Spinal cord (tissue), 9 donors: ENCODE measurements at regions not wholly inside any gene's neighbourhood (a gene's known extent, or its start where the extent isn't known, plus 50 kb on each side); places are given as distances from the start of the nearest gene placed in this dataset.
"Not testable (repeated sequence)": the region's sequence is repeated elsewhere in the genome, so short reads cannot be mapped to it uniquely, and the experiment has no call there.

ENCODE experiments used
- DNase-seq, 6 donors: peaks; one replicate each; pipeline versions ENCODE4 v3.0.0 to v3.0.0-alpha.2; 2013 to 2015; ENCODE audit warnings: low spot score in 6 of 6, low read depth in 4 of 6
- H3K27ac ChIP-seq: one replicate; pipeline ENCODE4 v1.5.1; 2013; ENCODE audit warnings: low read depth, low read length, control low read depth
- H3K27me3 ChIP-seq: one replicate; pipeline ENCODE4 v1.6.1; 2013; ENCODE audit warnings: low read length; ENCODE audit not compliant: control insufficient read depth, insufficient read depth
- H3K36me3 ChIP-seq: one replicate; pipeline ENCODE4 v1.6.1; 2013; ENCODE audit warnings: low read length; ENCODE audit not compliant: control insufficient read depth, insufficient read depth
- H3K4me1 ChIP-seq: one replicate; pipeline ENCODE4 v1.6.1; 2013; ENCODE audit warnings: low read length; ENCODE audit not compliant: control insufficient read depth, insufficient read depth
- H3K4me3 ChIP-seq: one replicate; pipeline ENCODE4 v1.5.1; 2013; ENCODE audit warnings: low read depth, low read length, control low read depth
- H3K9me3 ChIP-seq: one replicate; pipeline ENCODE4 v1.6.1; 2013; ENCODE audit warnings: low read length; ENCODE audit not compliant: control insufficient read depth, insufficient read depth
- WGBS: methylation state at CpG from one replicate; pipeline ENCODE4 v1.1.5; 2013; ENCODE audit warnings: missing lambda C conversion rate; ENCODE audit not compliant: insufficient coverage; 5-methylcytosine and 5-hydroxymethylcytosine counted together
- donor health status: healthy.

- no peaks in the 10 kb centered on the region for H3K27me3 ChIP-seq
- no peak overlapping the region for H3K27ac ChIP-seq
- no peaks in the 10 kb centered on the region for H3K36me3 ChIP-seq
- H3K4me3 ChIP-seq, result no peak overlapping the region
- 50% methylated on average over 4 of the region's 5 CpGs for WGBS
- peaks cover 2% of the 10 kb centered on the region for H3K4me1 ChIP-seq
- no peaks in the 10 kb centered on the region for H3K9me3 ChIP-seq
- DNase-seq, result no peak
Measured at GRCh38 chr6:134589512-134589911, 271.6 kb upstream of the SGK1 start.

GRCh38 chr6:134588267-134588666 is 270.4 kb upstream of the SGK1 start:
- H3K4me1 ChIP-seq, result peaks cover 2% of the 10 kb centered on the region
- WGBS, result no CpG with 5 or more reads among the region's 2 CpGs
- no peak for DNase-seq
- no peak overlapping the region for H3K27ac ChIP-seq
- no peaks in the 10 kb centered on the region for H3K9me3 ChIP-seq
- H3K36me3 ChIP-seq, result no peaks in the 10 kb centered on the region
- no peak overlapping the region for H3K4me3 ChIP-seq
- no peaks in the 10 kb centered on the region for H3K27me3 ChIP-seq

- Histone ChIP-seq H3K4me1 (no peaks in the 10 kb centered on the region), H3K9me3 (no peaks in the 10 kb centered on the region), H3K4me3 (no peak overlapping the region), H3K27ac (no peak overlapping the region), H3K36me3 (no peaks in the 10 kb centered on the region), H3K27me3 (no peaks in the 10 kb centered on the region)
- no peak for DNase-seq
- WGBS, result 69% methylated on average over 5 of the region's 8 CpGs
Measured at GRCh38 chr6:134585517-134585873, 267.6 kb upstream of the SGK1 start.

- Histone ChIP-seq H3K27ac (no peak overlapping the region), H3K9me3 (no peaks in the 10 kb centered on the region), H3K4me1 (no peaks in the 10 kb centered on the region), H3K36me3 (no peaks in the 10 kb centered on the region), H3K4me3 (no peak overlapping the region), H3K27me3 (no peaks in the 10 kb centered on the region)
- 59% methylated on average over 1 of the region's 2 CpGs for WGBS
- peak in 1 of 6 donors; percentile 21 for DNase-seq
Measured at GRCh38 chr6:134584847-134585516, 267.1 kb upstream of the SGK1 start.

- H3K9me3 ChIP-seq, result no peaks in the 10 kb centered on the region
- no peaks in the 10 kb centered on the region for H3K4me1 ChIP-seq
- no peak for DNase-seq
- H3K4me3 ChIP-seq, result no peak overlapping the region
- no peak overlapping the region for H3K27ac ChIP-seq
- H3K27me3 ChIP-seq, result no peaks in the 10 kb centered on the region
- H3K36me3 ChIP-seq, result no peaks in the 10 kb centered on the region
Measured at GRCh38 chr6:134577998-134578397, 260.1 kb upstream of the SGK1 start.

- Histone ChIP-seq H3K4me3 (no peak overlapping the region), H3K4me1 (no peaks in the 10 kb centered on the region), H3K9me3 (no peaks in the 10 kb centered on the region), H3K36me3 (no peaks in the 10 kb centered on the region), H3K27ac (no peak overlapping the region), H3K27me3 (no peaks in the 10 kb centered on the region)
- no peak for DNase-seq
- WGBS, result 0% methylated on average over 1 of the region's 1 CpG
Measured at GRCh38 chr6:134575221-134575620, 257.3 kb upstream of the SGK1 start.

GRCh38 chr6:134574491-134574890 is 256.6 kb upstream of the SGK1 start:
- 100% methylated on average over 4 of the region's 5 CpGs for WGBS
- no peak for DNase-seq
- H3K4me3 ChIP-seq, result no peak overlapping the region

GRCh38 chr6:134569996-134570395 is 252.1 kb upstream of the SGK1 start:
- H3K36me3 ChIP-seq, result not testable (repeated sequence)

More at GRCh38 chr6:134574491-134574890, 256.6 kb upstream of the SGK1 start:
- H3K27me3 ChIP-seq, result no peaks in the 10 kb centered on the region
- no peaks in the 10 kb centered on the region for H3K9me3 ChIP-seq
- no peak overlapping the region for H3K27ac ChIP-seq
- no peaks in the 10 kb centered on the region for H3K36me3 ChIP-seq
- no peaks in the 10 kb centered on the region for H3K4me1 ChIP-seq

GRCh38 chr6:134564705-134565104 is 246.8 kb upstream of the SGK1 start:
- Histone ChIP-seq H3K36me3 (no peaks in the 10 kb centered on the region), H3K27ac (no peak overlapping the region), H3K4me1 (no peaks in the 10 kb centered on the region), H3K4me3 (no peak overlapping the region), H3K27me3 (no peaks in the 10 kb centered on the region), H3K9me3 (no peaks in the 10 kb centered on the region)
- peak; percentile 9 to 70 (median 30) for DNase-seq
- WGBS, result 60% methylated on average over 3 of the region's 5 CpGs

More at GRCh38 chr6:134569996-134570395, 252.1 kb upstream of the SGK1 start:
- not testable (repeated sequence) for H3K4me1 ChIP-seq, H3K27me3 ChIP-seq, H3K27ac ChIP-seq, DNase-seq, H3K4me3 ChIP-seq, H3K9me3 ChIP-seq
- WGBS, result no CpG with 5 or more reads among the region's 3 CpGs

GRCh38 chr6:134560019-134560418 is 242.1 kb upstream of the SGK1 start:
- Histone ChIP-seq H3K36me3 (no peaks in the 10 kb centered on the region), H3K4me3 (no peak overlapping the region), H3K4me1 (no peaks in the 10 kb centered on the region), H3K27me3 (no peaks in the 10 kb centered on the region), H3K27ac (no peak overlapping the region), H3K9me3 (no peaks in the 10 kb centered on the region)
- no peak for DNase-seq
